HG02623 (cell line): ENCODE measurements at regions not wholly inside any gene's neighbourhood (a gene's known extent, or its start where the extent isn't known, plus 50 kb on each side); places are given as distances from the start of the nearest gene placed in this dataset.
"Not testable (repeated sequence)": the region's sequence is repeated elsewhere in the genome, so short reads cannot be mapped to it uniquely, and the experiment has no call there.

Experiments
- ATAC-seq: cut with Tn5 transposase; IDR thresholded peaks from one replicate; pipeline ENCODE4 v1.9.1; 2021; ENCODE audit warnings: moderate library complexity; ENCODE audit not compliant: unreplicated experiment

- no peak for ATAC-seq
Observed at GRCh38 chr6:113696960-113697359, 160.2 kb upstream of the MARCKS start.

- ATAC-seq, result peak; percentile 60
Observed at GRCh38 chr6:113697632-113698410, 159.3 kb upstream of the MARCKS start.

GRCh38 chr6:113699239-113699638 is 157.9 kb upstream of the MARCKS start:
- ATAC-seq, result no peak

- ATAC-seq, result no peak
Observed at GRCh38 chr6:113701552-113702254, 155.4 kb upstream of the MARCKS start.

- ATAC-seq, result no peak
Observed at GRCh38 chr6:113707194-113707593, 150.0 kb upstream of the MARCKS start.

- ATAC-seq, result no peak
Observed at GRCh38 chr6:113709936-113710509, 147.1 kb upstream of the MARCKS start.

- ATAC-seq, result no peak
Observed at GRCh38 chr6:113713665-113714064, 143.5 kb upstream of the MARCKS start.

GRCh38 chr6:113718588-113718987 is 138.6 kb upstream of the MARCKS start:
- ATAC-seq, result no peak

GRCh38 chr6:113719064-113719463 is 138.1 kb upstream of the MARCKS start:
- ATAC-seq, result no peak

- ATAC-seq, result no peak
Observed at GRCh38 chr6:113719545-113719944, 137.6 kb upstream of the MARCKS start.

- no peak for ATAC-seq
Observed at GRCh38 chr6:113723182-113723581, 134.0 kb upstream of the MARCKS start.

- ATAC-seq, result not testable (repeated sequence)
Observed at GRCh38 chr6:113724927-113725326, 132.2 kb upstream of the MARCKS start.

- no peak for ATAC-seq
Observed at GRCh38 chr6:113731541-113731940, 125.6 kb upstream of the MARCKS start.

GRCh38 chr6:113732384-113732966 is 124.7 kb upstream of the MARCKS start:
- ATAC-seq, result no peak

- no peak for ATAC-seq
Observed at GRCh38 chr6:113733381-113733780, 123.8 kb upstream of the MARCKS start.

GRCh38 chr6:113734982-113735381 is 122.2 kb upstream of the MARCKS start:
- no peak for ATAC-seq

GRCh38 chr6:113735491-113735890 is 121.7 kb upstream of the MARCKS start:
- no peak for ATAC-seq

- no peak for ATAC-seq
Observed at GRCh38 chr6:113736978-113737377, 120.2 kb upstream of the MARCKS start.

GRCh38 chr6:113739041-113739655 is 118.0 kb upstream of the MARCKS start:
- ATAC-seq, result no peak

GRCh38 chr6:113741651-113742050 is 115.5 kb upstream of the MARCKS start:
- no peak for ATAC-seq

- no peak for ATAC-seq
Observed at GRCh38 chr6:113742342-113742741, 114.8 kb upstream of the MARCKS start.
